Motor neuron (in vitro differentiated cells): ENCODE measurements at regions not wholly inside any gene's neighbourhood (a gene's known extent, or its start where the extent isn't known, plus 50 kb on each side); places are given as distances from the start of the nearest gene placed in this dataset.
A peak's percentile ranks its signal among the peaks of the same experiment; 100 is the strongest.

Experiments
- ATAC-seq, 8 experiments: fragments of 200-7000 bp; cut with Tn5 transposase; replicated peaks in 6 of 8; 2 replicates each; pipeline ENCODE4 v1.8.0; 2021; ENCODE audit warnings: mild to moderate bottlenecking in 8 of 8, moderate library complexity in 8 of 8
- H3K27ac ChIP-seq, 2 donors: fragments of 250-450 bp; sonication (Bioruptor Pico); 2 replicates each; pipeline ENCODE4 v1.9.0; 2021; ENCODE audit warnings: antibody characterized with exemption in 2 of 2, mild to moderate bottlenecking in 2 of 2, moderate library complexity in 1 of 2
- H3K4me1 ChIP-seq, 2 donors: fragments of 250-450 bp; sonication (Bioruptor Pico); replicated peaks in 1 of 2; 2 replicates each; pipeline ENCODE4 v1.6.1; 2021; ENCODE audit warnings: antibody characterized with exemption in 2 of 2, mild to moderate bottlenecking in 2 of 2, moderate library complexity in 1 of 2
- H3K4me3 ChIP-seq, 5 donors: fragments of 250-450 bp; sonication (Bioruptor Pico); 2 replicates each; pipeline ENCODE4 v1.9.0; 2021; ENCODE audit warnings: antibody characterized with exemption in 5 of 5, mild to moderate bottlenecking in 5 of 5, moderate library complexity in 4 of 5
- WGBS, 10 experiments: fragments of 450-650 bp; shearing (Covaris generic); methylation state at CpG; one replicate each; pipeline ENCODE4 v1.0.0; 2022; 5-methylcytosine and 5-hydroxymethylcytosine counted together
- in situ Hi-C, 9 experiments: fragments of 400-800 bp; cut with MboI; loops; one replicate each; pipeline ENCODE4 v1.15.0; 2021; ENCODE audit warnings: low sequenced_read_pairs in 9 of 9, low pct_unique_long_range_greater_than_20kb in 2 of 9; ENCODE audit not compliant: unreplicated experiment in 9 of 9

DNA sequence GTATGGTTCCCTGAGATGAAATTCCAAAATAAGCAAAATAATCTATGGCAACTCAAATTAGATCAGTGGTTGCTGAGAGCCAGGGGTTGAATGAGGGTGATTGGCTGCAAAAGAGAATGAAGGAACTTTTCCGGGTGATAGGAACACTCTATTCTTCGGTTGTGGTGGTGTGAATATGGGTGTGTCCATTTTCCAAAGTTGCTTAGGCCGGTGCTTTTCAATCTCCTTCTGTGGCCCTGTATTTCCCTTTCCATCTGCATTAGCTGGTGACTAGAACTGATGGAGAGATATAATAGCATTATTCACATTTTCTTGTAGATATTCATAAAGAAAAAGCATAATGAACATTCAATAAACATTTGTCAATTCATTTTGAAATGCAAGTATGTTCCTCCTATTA, 382.9 kb downstream of the TFEC start:
- 0 to 100% (median 55%) methylated on average over 1 to 3 of the region's 3 CpGs; no CpG with 5 or more reads in 2 of the 10 experiments for WGBS, 10 experiments
- Histone ChIP-seq H3K4me3 (no peak overlapping the region), H3K4me1 (no peaks in the 10 kb centered on the region), H3K27ac (no peak overlapping the region)
- in situ Hi-C loops: no loop called here
- ATAC-seq: peak in 3 of 8 experiments; percentile 19 to 97 (median 86)

GRCh38 chr7:115642194-115642593, 388.4 kb downstream of the TFEC start:
- in situ Hi-C loops: no loop called here
- no peak for ATAC-seq
- Histone ChIP-seq H3K4me3 (no peak overlapping the region), H3K27ac (no peak overlapping the region), H3K4me1 (no peaks in the 10 kb centered on the region)

- Histone ChIP-seq H3K4me3 (no peak overlapping the region), H3K4me1 (no peaks in the 10 kb centered on the region), H3K27ac (no peak overlapping the region)
- ATAC-seq: no peak
- in situ Hi-C loops: no loop called here
- 68 to 100% (median 86%) methylated on average over 1 to 4 of the region's 4 CpGs for WGBS, 10 experiments
These were observed 391.7 kb downstream of the TFEC start for GRCh38 chr7:115638853-115639252.

- Histone ChIP-seq H3K4me3 (no peak overlapping the region), H3K27ac (no peak overlapping the region), H3K4me1 (no peaks in the 10 kb centered on the region)
- no peak for ATAC-seq
- WGBS, 10 experiments: 0 to 100% (median 48%) methylated on average over 1 to 2 of the region's 2 CpGs
- in situ Hi-C loops: no loop called here
These were observed 393.4 kb downstream of the TFEC start for GRCh38 chr7:115637128-115637527.

- peak in 1 of 8 experiments; percentile 11 for ATAC-seq
- 32 to 100% (median 77%) methylated on average over 2 to 6 of the region's 6 CpGs; no CpG with 5 or more reads in 1 of the 10 experiments for WGBS, 10 experiments
- in situ Hi-C loops: no loop called here
- no peak overlapping the region for H3K27ac ChIP-seq
- no peak overlapping the region for H3K4me3 ChIP-seq
- no peaks in the 10 kb centered on the region for H3K4me1 ChIP-seq
These were observed 394.7 kb downstream of the TFEC start for GRCh38 chr7:115635876-115636275.

GRCh38 chr7:115635376-115635775, 395.2 kb downstream of the TFEC start:
- ATAC-seq: peak in 3 of 8 experiments; percentile 71 to 81 (median 75)
- no peaks in the 10 kb centered on the region for H3K4me1 ChIP-seq
- H3K4me3 ChIP-seq: no peak overlapping the region
- no peak overlapping the region for H3K27ac ChIP-seq
- WGBS, 10 experiments: 0 to 94% (median 43%) methylated on average over 1 of the region's 1 CpG; no CpG with 5 or more reads in 2 of the 10 experiments
- in situ Hi-C loops: no loop called here

DNA sequence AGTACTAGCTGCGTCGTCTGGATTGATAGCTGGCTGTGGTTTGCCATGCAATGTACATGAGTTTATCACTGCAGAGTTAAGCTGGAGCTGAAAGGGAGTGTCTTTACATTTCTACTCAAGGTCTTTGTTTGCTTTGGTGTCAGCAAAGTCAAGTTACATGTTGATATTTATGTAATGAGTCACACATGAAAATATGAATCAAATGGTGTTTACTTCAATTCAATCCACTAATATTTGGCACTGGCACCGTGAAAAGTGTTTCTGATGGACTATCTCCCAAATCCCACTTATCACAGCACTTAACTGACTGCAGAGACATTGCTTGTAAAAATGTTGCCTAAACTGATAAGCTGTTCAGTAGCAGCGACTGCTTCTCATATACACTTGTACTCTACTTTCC, 395.9 kb downstream of the TFEC start:
- peak in 3 of 8 experiments; percentile 12 to 81 (median 24) for ATAC-seq
- 3 to 98% (median 81%) methylated on average over 2 to 4 of the region's 4 CpGs; no CpG with 5 or more reads in 1 of the 10 experiments for WGBS, 10 experiments
- Histone ChIP-seq H3K4me1 (no peaks in the 10 kb centered on the region), H3K27ac (no peak overlapping the region), H3K4me3 (no peak overlapping the region)
- in situ Hi-C loops: no loop called here

- Histone ChIP-seq H3K4me3 (no peak overlapping the region), H3K27ac (no peak overlapping the region), H3K4me1 (no peaks in the 10 kb centered on the region)
- in situ Hi-C loops: no loop called here
- ATAC-seq: peak in 2 of 8 experiments; percentile 38 to 41
- WGBS, 10 experiments: 27 to 78% (median 47%) methylated on average over 1 to 5 of the region's 5 CpGs; no CpG with 5 or more reads in 3 of the 10 experiments
These were observed 397.9 kb downstream of the TFEC start for GRCh38 chr7:115632636-115633035.

GRCh38 chr7:115631782-115632181, 398.8 kb downstream of the TFEC start:
- no peak overlapping the region for H3K27ac ChIP-seq
- in situ Hi-C loops: no loop called here
- 43 to 100% (median 88%) methylated on average over 1 to 6 of the region's 6 CpGs; no CpG with 5 or more reads in 1 of the 10 experiments for WGBS, 10 experiments
- ATAC-seq: no peak
- H3K4me1 ChIP-seq: no peaks in the 10 kb centered on the region
- H3K4me3 ChIP-seq: no peak overlapping the region

DNA sequence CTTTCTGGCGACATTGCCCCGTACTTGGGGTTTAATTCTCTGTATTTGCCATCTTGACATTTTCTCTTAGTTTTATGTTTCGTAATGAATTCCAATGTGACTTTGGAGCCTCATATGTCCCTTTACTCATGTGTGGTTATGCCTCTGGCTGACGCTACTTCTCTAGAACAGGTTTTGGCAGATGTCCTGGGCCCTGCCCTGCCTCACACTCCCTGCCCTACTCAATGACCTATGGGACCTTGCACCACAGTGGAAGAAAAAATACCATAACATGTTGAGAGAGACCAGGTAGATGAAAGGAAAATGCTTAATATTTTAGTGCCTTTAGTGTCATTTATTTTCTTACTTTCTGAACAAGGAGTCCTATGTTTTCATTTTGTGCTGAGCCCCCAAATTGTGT, 400.5 kb downstream of the TFEC start:
- Histone ChIP-seq H3K4me3 (no peak overlapping the region), H3K27ac (no peak overlapping the region), H3K4me1 (no peaks in the 10 kb centered on the region)
- ATAC-seq: no peak
- in situ Hi-C loops: no loop called here
- WGBS, 10 experiments: 84 to 100% (median 95%) methylated on average over 1 to 4 of the region's 4 CpGs; no CpG with 5 or more reads in 2 of the 10 experiments

- no peaks in the 10 kb centered on the region for H3K4me1 ChIP-seq
- in situ Hi-C loops: no loop called here
- no peak overlapping the region for H3K4me3 ChIP-seq
- ATAC-seq: no peak
- H3K27ac ChIP-seq: no peak overlapping the region
- 20 to 55% (median 39%) methylated on average over 1 to 3 of the region's 3 CpGs for WGBS, 10 experiments
These were observed 411.9 kb downstream of the TFEC start for GRCh38 chr7:115618676-115619075.

DNA sequence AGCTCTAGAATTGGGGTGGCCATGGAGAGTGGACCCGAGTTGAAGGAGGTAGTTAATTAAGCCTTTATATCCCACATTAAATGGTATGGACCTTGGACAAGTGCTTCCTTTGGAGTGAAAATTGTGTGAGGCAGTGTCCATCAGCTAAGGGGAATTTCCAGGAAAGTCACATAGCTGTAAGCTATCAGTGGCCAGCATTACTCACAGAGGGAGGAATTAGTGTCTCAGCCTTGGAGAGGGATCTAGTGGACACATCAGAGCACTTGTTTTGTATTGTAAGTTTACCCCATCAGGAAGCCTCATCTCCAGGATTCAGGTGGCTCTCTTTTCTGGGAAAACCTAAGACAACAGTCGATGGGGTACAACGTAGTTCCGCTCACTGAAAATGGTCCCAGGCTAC, 416.7 kb downstream of the TFEC start:
- ATAC-seq: no peak
- 55 to 94% (median 81%) methylated on average over 1 to 4 of the region's 4 CpGs; no CpG with 5 or more reads in 3 of the 10 experiments for WGBS, 10 experiments
- H3K27ac ChIP-seq: no peak overlapping the region
- H3K4me1 ChIP-seq: no peaks in the 10 kb centered on the region
- H3K4me3 ChIP-seq: no peak overlapping the region
- in situ Hi-C loops: no loop called here

DNA sequence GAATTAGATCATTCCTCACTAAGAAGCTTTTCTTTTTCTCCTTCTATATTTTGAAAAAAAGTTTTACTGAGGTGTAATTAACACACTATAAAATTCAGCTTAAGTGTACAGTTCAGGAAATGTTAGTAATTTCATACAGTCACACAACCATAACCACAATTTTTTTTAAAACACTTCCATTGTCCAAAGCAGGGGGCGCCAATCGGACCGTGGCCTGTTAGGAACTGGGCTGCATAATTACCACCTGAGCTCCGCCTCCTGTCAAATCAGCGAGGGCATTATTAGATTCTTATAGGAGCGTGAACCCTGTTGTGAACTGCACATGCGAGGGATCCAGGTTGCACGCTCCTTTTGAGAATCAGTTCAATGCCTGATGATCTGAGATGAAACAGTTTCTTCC, 427.1 kb downstream of the TFEC start:
- Histone ChIP-seq H3K4me1 (no peaks in the 10 kb centered on the region), H3K27ac (no peak overlapping the region), H3K4me3 (no peak overlapping the region)
- ATAC-seq: no peak
- WGBS, 10 experiments: 80 to 100% (median 93%) methylated on average over 2 to 7 of the region's 8 CpGs; no CpG with 5 or more reads in 2 of the 10 experiments
- in situ Hi-C loops: no loop called here

DNA sequence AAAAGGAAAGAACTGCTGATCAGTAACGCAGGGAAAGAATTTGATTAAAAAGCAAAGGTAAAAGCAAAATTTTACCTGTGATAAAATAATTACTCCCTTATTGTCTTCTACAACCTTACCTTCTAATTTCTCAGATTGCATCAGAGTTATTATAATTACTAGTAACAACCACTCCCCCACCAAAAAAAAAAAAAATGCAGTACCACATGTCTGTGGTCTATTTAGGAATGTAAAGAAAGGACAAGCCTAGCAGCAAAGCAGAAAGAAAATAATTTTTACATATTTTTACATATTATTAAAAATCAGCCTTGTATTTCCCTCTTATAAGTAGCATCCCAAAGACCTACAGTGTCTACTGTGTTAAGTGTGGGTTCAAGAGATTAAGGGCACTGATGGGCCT, 430.4 kb downstream of the TFEC start:
- 88 to 100% (median 100%) methylated on average over 1 of the region's 1 CpG; no CpG with 5 or more reads in 4 of the 10 experiments for WGBS, 10 experiments
- Histone ChIP-seq H3K4me3 (no peak overlapping the region), H3K4me1 (no peaks in the 10 kb centered on the region), H3K27ac (no peak overlapping the region)
- peak in 3 of 8 experiments; percentile 49 to 71 (median 62) for ATAC-seq
- in situ Hi-C loops: no loop called here
